Adrenal gland (tissue), 9 donors: ENCODE measurements at regions not wholly inside any gene's neighbourhood (a gene's known extent, or its start where the extent isn't known, plus 50 kb on each side); places are given as distances from the start of the nearest gene placed in this dataset.

Source experiments
- DNase-seq, 7 donors: peaks; one replicate each; pipeline ENCODE4 v3.0.0-alpha.2; 2019 to 2020
- H3K27ac ChIP-seq, 5 donors: fragments of 200-600 bp; sonication (generic) in 4 of 5; 1 replicate in 3 of 5; 2 replicates in 2 of 5; pipeline versions ENCODE4 v1.5.1 to v1.8.0; 2016 to 2020; ENCODE audit warnings: mild to moderate bottlenecking in 1 of 5
- H3K27me3 ChIP-seq: fragments of 200-600 bp; 2 replicates; pipeline ENCODE4 v1.8.0; 2021
- H3K36me3 ChIP-seq, 2 donors: fragments of 200-600 bp; replicated peaks in 1 of 2; 1 replicate in 1 of 2; 2 replicates in 1 of 2; pipeline versions ENCODE4 v1.5.1 to v1.8.0; 2018 to 2022
- H3K4me1 ChIP-seq, 2 donors: fragments of 200-600 bp; replicated peaks in 1 of 2; 1 replicate in 1 of 2; 2 replicates in 1 of 2; pipeline versions ENCODE4 v1.5.1 to v1.8.0; 2018 to 2021
- H3K4me3 ChIP-seq, 4 donors: fragments of 200-600 bp; sonication (generic) in 3 of 4; one replicate each; pipeline ENCODE4 v1.5.1; 2016 to 2018
- H3K9me3 ChIP-seq, 3 donors: fragments of 200-600 bp; sonication (generic) in 1 of 3; replicated peaks in 1 of 3; 1 replicate in 2 of 3; 2 replicates in 1 of 3; pipeline versions ENCODE4 v1.5.1 to v1.8.0; 2016 to 2021
- CTCF ChIP-seq, 6 experiments: fragments of 450-650 bp in 4 of 6; fragments of 200-600 bp in 2 of 6; sonication (generic) in 1 of 6; IDR thresholded peaks; 1 replicate in 5 of 6; 2 replicates in 1 of 6; pipeline versions ENCODE4 v1.5.1 to v1.8.0; 2016 to 2021; ENCODE audit warnings: antibody characterized with exemption in 6 of 6, mild to moderate bottlenecking in 2 of 6, moderate library complexity in 1 of 6
- POLR2A ChIP-seq, 2 donors: fragments of 450-650 bp; IDR thresholded peaks; one replicate each; pipeline ENCODE4 v1.6.1; 2017; ENCODE audit warnings: antibody characterized with exemption in 2 of 2, mild to moderate bottlenecking in 2 of 2, moderate library complexity in 1 of 2
- WGBS, 4 donors: extraction: QIAGEN DNeasy Blood & Tissue Kit in 2 of 4; methylation state at CpG; one replicate each; pipeline versions ENCODE4 v1.1.5 to v1.1.7; 2013 to 2017; 5-methylcytosine and 5-hydroxymethylcytosine counted together
- intact Hi-C, 2 donors: fragments of 100-400 bp; cut with DNase I; formaldehyde crosslinking; loops; one replicate each; pipeline versions ENCODE4 v1.14.1 to v1.15.0; 2022 to 2023
- donor health status: healthy with polysubstance abuse.
- donor health status: Bipolar disorder and iron deficiency.
- donor health status: DM: yes; HTN: yes; CAD: no.
- donor health status: DM: no; HTN: no; CAD: no.
- donor health status: DM: no; HTN: no; CAD: no.

- intact Hi-C loops = no loop called here
- Histone ChIP-seq H3K36me3 (no peaks in the 10 kb centered on the region), H3K27me3 (no peaks in the 10 kb centered on the region), H3K27ac (no peak overlapping the region), H3K9me3 (no peaks in the 10 kb centered on the region), H3K4me1 (no peaks in the 10 kb centered on the region), H3K4me3 (no peak overlapping the region)
- 60 to 86% (median 74%) methylated on average over 3 of the region's 3 CpGs for WGBS, 4 donors
- TF ChIP-seq CTCF (IDR thresholded peaks at IDR 0.05) (no peak), POLR2A (IDR thresholded peaks at IDR 0.05) (no peak)
- DNase-seq = no peak
Observed at GRCh38 chr3:70561796-70562195, 249.4 kb upstream of the MDFIC2 start.

DNA sequence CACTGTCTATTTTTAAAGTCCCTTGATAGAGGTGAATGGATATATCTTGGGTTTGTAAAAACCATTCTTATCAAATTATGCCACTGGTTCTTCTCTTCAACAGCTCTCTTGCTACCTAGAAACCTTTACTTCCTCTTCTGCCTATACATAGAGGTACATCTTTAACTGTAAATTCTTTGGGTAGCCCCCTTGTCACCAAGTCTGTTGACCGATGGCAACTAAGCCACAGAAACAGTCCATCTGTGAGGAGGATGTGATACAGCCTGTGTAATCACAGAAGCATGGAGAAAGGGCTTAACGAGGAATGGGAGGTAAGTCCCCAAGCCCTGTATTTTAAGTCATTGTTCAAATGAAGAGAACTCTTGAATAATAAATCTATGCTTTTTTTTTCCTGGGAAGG, 246.5 kb upstream of the MDFIC2 start:
- intact Hi-C loops = no loop called here
- 44 to 71% (median 58%) methylated on average over 2 of the region's 2 CpGs for WGBS, 4 donors
- no peak overlapping the region for H3K27ac ChIP-seq
- H3K27me3 ChIP-seq = no peaks in the 10 kb centered on the region
- no peak overlapping the region for H3K4me3 ChIP-seq
- H3K9me3 ChIP-seq = no peaks in the 10 kb centered on the region
- TF ChIP-seq CTCF (IDR thresholded peaks at IDR 0.05) = no peak
- no peak for TF ChIP-seq POLR2A (IDR thresholded peaks at IDR 0.05)
- H3K36me3 ChIP-seq = no peaks in the 10 kb centered on the region
- no peak for DNase-seq
- no peaks in the 10 kb centered on the region for H3K4me1 ChIP-seq

DNA sequence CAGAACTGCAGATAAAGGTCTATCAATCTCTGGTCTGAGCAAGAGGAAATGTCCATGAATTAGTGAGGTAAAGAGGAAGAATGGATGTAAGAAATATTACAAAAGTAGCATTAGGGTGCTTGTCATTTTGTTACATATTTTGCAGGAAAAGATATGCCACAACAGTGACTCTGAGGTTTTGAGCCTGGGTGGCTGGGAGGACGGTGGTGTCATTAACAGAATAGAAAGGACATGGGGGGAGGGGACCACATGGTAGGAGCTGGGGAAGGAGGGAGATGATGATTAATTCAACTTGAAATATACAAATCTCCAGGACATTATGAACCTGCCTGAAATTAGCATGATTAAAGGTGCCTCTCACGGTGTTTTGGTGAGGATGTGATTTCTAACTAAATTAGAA, 245.5 kb upstream of the MDFIC2 start:
- Histone ChIP-seq H3K36me3 (no peaks in the 10 kb centered on the region), H3K27me3 (no peaks in the 10 kb centered on the region), H3K4me1 (no peaks in the 10 kb centered on the region), H3K27ac (no peak overlapping the region), H3K4me3 (no peak overlapping the region), H3K9me3 (no peaks in the 10 kb centered on the region)
- intact Hi-C loops = no loop called here
- TF ChIP-seq CTCF (IDR thresholded peaks at IDR 0.05) = no peak
- TF ChIP-seq POLR2A (IDR thresholded peaks at IDR 0.05) = no peak
- WGBS, 4 donors = 69 to 74% (median 70%) methylated on average over 2 of the region's 2 CpGs
- no peak for DNase-seq

DNA sequence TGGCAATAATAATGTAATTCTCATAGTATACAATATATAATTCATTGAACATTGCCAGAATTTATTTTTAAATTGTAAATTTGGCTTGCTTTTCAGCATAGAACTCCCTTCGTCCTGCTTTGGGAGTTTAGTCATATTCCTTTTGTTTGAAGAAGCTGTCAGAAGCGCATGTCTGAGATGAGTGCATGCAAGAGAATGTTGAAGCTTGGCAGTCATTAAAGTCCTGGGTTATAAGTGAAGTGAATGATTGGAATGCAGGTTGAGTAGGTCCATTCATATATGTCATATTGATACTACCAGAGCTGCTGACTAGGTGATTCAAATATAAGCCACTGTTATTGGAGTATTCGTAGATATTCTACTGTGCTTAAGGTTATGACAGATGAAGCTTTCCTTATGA, 243.6 kb upstream of the MDFIC2 start:
- no peaks in the 10 kb centered on the region for H3K36me3 ChIP-seq
- no peak overlapping the region for H3K27ac ChIP-seq
- intact Hi-C loops = no loop called here
- H3K9me3 ChIP-seq = no peaks in the 10 kb centered on the region
- no peak for DNase-seq
- H3K4me1 ChIP-seq = no peaks in the 10 kb centered on the region
- H3K27me3 ChIP-seq = no peaks in the 10 kb centered on the region
- TF ChIP-seq POLR2A (IDR thresholded peaks at IDR 0.05) (no peak), CTCF (IDR thresholded peaks at IDR 0.05) (no peak)
- no peak overlapping the region for H3K4me3 ChIP-seq
- WGBS, 4 donors = 80 to 89% (median 83%) methylated on average over 3 of the region's 3 CpGs
